Keratinocyte (primary cell): ENCODE measurements at regions not wholly inside any gene's neighbourhood (a gene's known extent, or its start where the extent isn't known, plus 50 kb on each side); places are given as distances from the start of the nearest gene placed in this dataset.
"Not testable (repeated sequence)": the region's sequence is repeated elsewhere in the genome, so short reads cannot be mapped to it uniquely, and the experiment has no call there.

Experiments used
- DNase-seq: peaks from one replicate; pipeline ENCODE4 v3.0.0-alpha.2; 2011; ENCODE audit warnings: low read depth, missing footprints, low spot score
- FAIRE-seq: peaks from 2 replicates; lab custom pipeline; 2011; peaks lifted over from hg19 to GRCh38; lab: Jason Lieb, UNC
- H2AFZ ChIP-seq: 2 replicates; pipeline ENCODE4 v1.6.0; 2012; ENCODE audit warnings: low read length, control low read depth, inconsistent platforms; ENCODE audit not compliant: control insufficient read depth
- H3K27ac ChIP-seq: 2 replicates; pipeline ENCODE4 v1.5.1; 2011; ENCODE audit warnings: low read length; ENCODE audit not compliant: control insufficient read depth, insufficient read depth
- H3K27me3 ChIP-seq: 3 replicates; pipeline ENCODE4 v1.6.0; 2011; ENCODE audit warnings: low read length; ENCODE audit not compliant: control insufficient read depth, insufficient read depth; ENCODE audit errors: extremely low read depth
- H3K36me3 ChIP-seq, 2 experiments: 2 replicates in 1 of 2; 3 replicates in 1 of 2; pipeline ENCODE4 v1.5.1; 2011; ENCODE audit warnings: low read length in 2 of 2, mild to moderate bottlenecking in 1 of 2; ENCODE audit not compliant: control insufficient read depth in 2 of 2, insufficient read depth in 2 of 2; ENCODE audit errors: extremely low read depth in 1 of 2
- H3K4me1 ChIP-seq: 3 replicates; pipeline ENCODE4 v1.5.1; 2011; ENCODE audit warnings: low read length; ENCODE audit not compliant: control insufficient read depth, insufficient read depth; ENCODE audit errors: extremely low read depth
- H3K4me2 ChIP-seq: 3 replicates; pipeline ENCODE4 v1.6.0; 2011; ENCODE audit warnings: low read depth, low read length; ENCODE audit not compliant: control insufficient read depth, insufficient read depth; ENCODE audit errors: extremely low read depth
- H3K4me3 ChIP-seq, 3 experiments: fragments of 200-600 bp in 1 of 3; sonication (generic) in 1 of 3; 2 replicates in 2 of 3; 3 replicates in 1 of 3; pipeline ENCODE4 v1.5.1; 2011 to 2016; ENCODE audit warnings: low read length in 3 of 3, mild to moderate bottlenecking in 3 of 3, control low read depth in 2 of 3, inconsistent platforms in 1 of 3, low read depth in 1 of 3, mixed read lengths in 1 of 3, mixed run types in 1 of 3, moderate library complexity in 1 of 3; ENCODE audit not compliant: control insufficient read depth in 2 of 3, insufficient read depth in 2 of 3; ENCODE audit errors: extremely low read depth in 1 of 3
- H3K79me2 ChIP-seq: 2 replicates; pipeline ENCODE4 v1.6.0; 2012; ENCODE audit warnings: low read length; ENCODE audit not compliant: control insufficient read depth, insufficient read depth
- H3K9ac ChIP-seq: 3 replicates; pipeline ENCODE4 v1.6.0; 2011; ENCODE audit warnings: low read length; ENCODE audit not compliant: control insufficient read depth, insufficient read depth; ENCODE audit errors: extremely low read depth
- H3K9me1 ChIP-seq: 3 replicates; pipeline ENCODE4 v1.6.0; 2011; ENCODE audit warnings: low read length; ENCODE audit not compliant: control insufficient read depth, insufficient read depth; ENCODE audit errors: extremely low read depth
- H3K9me3 ChIP-seq: 2 replicates; pipeline ENCODE4 v1.5.1; 2012; ENCODE audit warnings: low read depth, low read length; ENCODE audit not compliant: control insufficient read depth
- H4K20me1 ChIP-seq: 3 replicates; pipeline ENCODE4 v1.6.0; 2011; ENCODE audit warnings: low read length; ENCODE audit not compliant: control insufficient read depth, insufficient read depth; ENCODE audit errors: extremely low read depth
- dilution Hi-C: fragments of 300-500 bp; cut with MboI; formaldehyde crosslinking; loops from one replicate; pipeline ENCODE4 v1.7.0; 2020; ENCODE audit warnings: low sequenced_read_pairs; ENCODE audit not compliant: extremely low pct_ligation_motif_present

DNA sequence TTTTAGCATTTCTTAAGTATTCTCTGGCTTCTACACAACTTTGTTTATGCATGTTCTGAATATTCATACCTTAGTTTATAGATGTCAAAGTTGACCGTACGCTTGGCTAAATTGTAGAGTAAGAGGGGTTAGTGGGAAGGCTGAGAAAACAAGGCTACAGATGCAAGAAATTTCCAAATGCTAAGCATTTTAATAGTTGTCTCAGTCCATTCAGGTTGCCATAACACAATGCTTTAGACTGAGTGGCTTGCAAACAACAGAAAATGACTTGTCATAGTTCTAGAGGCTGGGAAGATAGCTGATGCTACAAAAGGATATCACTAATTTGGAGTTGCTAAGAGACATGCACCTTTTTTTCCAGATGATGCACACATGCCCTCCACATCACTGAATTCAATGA is 53.0 kb upstream of the C1QTNF3 start:
- H3K4me2 ChIP-seq, H3K79me2 ChIP-seq, H3K27me3 ChIP-seq, H3K36me3 ChIP-seq, H3K4me3 ChIP-seq, H4K20me1 ChIP-seq, H3K9me1 ChIP-seq, H3K9me3 ChIP-seq, H3K27ac ChIP-seq, DNase-seq, dilution Hi-C loops, H3K4me1 ChIP-seq, H2AFZ ChIP-seq, H3K9ac ChIP-seq, FAIRE-seq: not testable (repeated sequence)

GRCh38 chr5:34099891-34100290 is 56.9 kb upstream of the C1QTNF3 start:
- dilution Hi-C loops, H2AFZ ChIP-seq: not testable (repeated sequence)

DNA sequence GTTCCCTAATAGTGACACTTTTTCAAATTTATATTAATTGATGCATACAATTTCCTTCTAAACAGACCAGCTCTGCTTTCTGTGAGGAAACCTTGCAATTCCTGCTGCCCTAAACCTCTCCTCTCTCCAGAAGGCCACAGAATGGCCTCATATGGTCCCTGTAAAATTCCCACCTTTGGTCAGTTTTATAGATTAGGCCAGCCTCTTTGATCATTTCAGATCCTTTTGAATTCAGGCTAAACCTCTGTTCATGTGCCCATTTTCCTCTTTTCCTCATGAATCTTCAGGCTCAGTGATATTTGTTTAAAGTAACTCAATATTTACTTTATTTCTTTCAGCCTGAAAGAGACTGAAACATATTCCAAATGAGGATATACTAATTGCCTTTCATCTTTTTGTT is 58.6 kb upstream of the C1QTNF3 start:
- not testable (repeated sequence) for H3K9me1 ChIP-seq, FAIRE-seq, H3K4me1 ChIP-seq

More at GRCh38 chr5:34099891-34100290, 56.9 kb upstream of the C1QTNF3 start:
- not testable (repeated sequence) for H3K36me3 ChIP-seq, H4K20me1 ChIP-seq, H3K4me3 ChIP-seq, H3K27ac ChIP-seq, DNase-seq, H3K9ac ChIP-seq, H3K27me3 ChIP-seq, H3K9me1 ChIP-seq, H3K4me2 ChIP-seq, H3K79me2 ChIP-seq, FAIRE-seq, H3K9me3 ChIP-seq, H3K4me1 ChIP-seq

DNA sequence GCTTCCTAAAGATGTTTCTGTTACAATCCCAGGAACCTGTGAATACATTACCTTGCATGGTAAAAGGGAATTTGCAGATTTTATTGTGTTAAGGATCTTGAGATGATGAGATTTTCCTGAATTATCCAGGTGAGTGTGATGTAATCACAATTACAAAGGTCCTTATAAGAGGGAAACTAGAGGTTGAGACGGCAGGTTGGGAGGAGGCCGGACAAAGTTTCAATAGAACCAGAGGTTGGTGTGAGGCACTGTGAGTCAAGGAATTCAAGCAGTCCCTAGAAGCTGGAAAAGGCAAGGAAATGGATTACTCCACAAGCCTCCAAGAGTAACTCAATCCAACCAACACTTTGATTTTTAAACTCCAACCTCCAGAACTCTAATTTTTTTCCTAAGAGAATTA is 65.9 kb upstream of the C1QTNF3 start:
- H3K36me3 ChIP-seq, H3K4me1 ChIP-seq, H3K9me3 ChIP-seq, H3K4me2 ChIP-seq, H3K9me1 ChIP-seq, H2AFZ ChIP-seq, dilution Hi-C loops, H3K79me2 ChIP-seq, H4K20me1 ChIP-seq, H3K27me3 ChIP-seq, H3K27ac ChIP-seq, H3K4me3 ChIP-seq, DNase-seq, H3K9ac ChIP-seq: not testable (repeated sequence)
- peak; percentile 56 for FAIRE-seq

More for the DNA sequence above, 58.6 kb upstream of the C1QTNF3 start:
- H3K79me2 ChIP-seq, H3K4me3 ChIP-seq, H3K27me3 ChIP-seq, dilution Hi-C loops, H3K36me3 ChIP-seq, H3K9me3 ChIP-seq, H3K27ac ChIP-seq, H2AFZ ChIP-seq, H4K20me1 ChIP-seq, H3K9ac ChIP-seq, H3K4me2 ChIP-seq, DNase-seq: not testable (repeated sequence)

DNA sequence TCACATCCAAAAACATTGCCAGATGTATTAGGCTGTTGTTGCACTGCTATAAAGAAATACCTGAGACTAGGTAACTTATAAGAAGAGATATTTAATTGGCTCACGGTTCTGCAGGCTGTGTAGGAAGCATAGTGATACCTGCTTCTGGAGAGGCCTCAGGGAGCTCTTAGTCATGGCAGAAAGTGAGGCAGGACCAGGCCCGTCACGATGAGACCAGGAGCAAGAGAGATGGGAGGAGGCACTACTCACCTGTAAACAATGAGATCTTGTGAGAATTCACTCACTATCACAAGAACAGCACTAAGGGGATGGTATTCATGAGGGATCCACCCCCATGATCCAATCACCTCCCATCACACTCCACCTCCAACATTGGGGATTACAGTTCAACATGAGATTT is 81.3 kb upstream of the C1QTNF3 start:
- H3K9me3 ChIP-seq, H3K36me3 ChIP-seq, H2AFZ ChIP-seq, H3K9me1 ChIP-seq, H3K4me3 ChIP-seq, FAIRE-seq, dilution Hi-C loops, H3K27ac ChIP-seq, H3K9ac ChIP-seq, H3K4me2 ChIP-seq, H3K79me2 ChIP-seq, H4K20me1 ChIP-seq, H3K4me1 ChIP-seq, H3K27me3 ChIP-seq: not testable (repeated sequence)
- DNase-seq = peak; percentile 38
